IMR-90 (cell line): ENCODE measurements at regions not wholly inside any gene's neighbourhood (a gene's known extent, or its start where the extent isn't known, plus 50 kb on each side); places are given as distances from the start of the nearest gene placed in this dataset.

ENCODE experiments used
- ATAC-seq: fragments of 200-7000 bp; cut with Tn5 transposase; 2 replicates; pipeline ENCODE4 v1.9.1; 2020; ENCODE audit warnings: low read depth, mild to moderate bottlenecking, moderate library complexity
- BruUV-seq: library from RNA; stranded (reverse); fragments of 400-500 nt; replicated peaks from 2 replicates; lab custom pipeline; 2021; lab: Mats Ljungman, UMichigan
- CTCF ChIA-PET: fragments of 300-600 bp; formaldehyde crosslinking; extraction: SDS; loops from one replicate; lab custom pipeline; 2021; ENCODE audit warnings: antibody characterized with exemption; lab: Yijun Ruan, JAX
- POLR2A ChIA-PET: fragments of 300-600 bp; sonication (Branson Sonifier 250); formaldehyde crosslinking; loops from one replicate; lab custom pipeline; 2022; ENCODE audit warnings: antibody characterized with exemption; ENCODE audit not compliant: unreplicated experiment; lab: Charles Lee
- DNase-seq: peaks from one replicate; pipeline ENCODE4 v3.0.0; 2013
- H2AFZ ChIP-seq: replicated peaks from 2 replicates; pipeline ENCODE3; 2013; ENCODE audit warnings: low read length, mild to moderate bottlenecking; ENCODE audit not compliant: poor library complexity
- H2AK5ac ChIP-seq: 2 replicates; pipeline ENCODE4 v1.6.1; 2013; ENCODE audit warnings: low read depth, low read length, inconsistent platforms
- H2AK9ac ChIP-seq: replicated peaks from 2 replicates; pipeline ENCODE3; 2013; ENCODE audit warnings: mild to moderate bottlenecking, low read depth, low read length, moderate library complexity; ENCODE audit not compliant: poor library complexity
- H2BK120ac ChIP-seq: 2 replicates; pipeline ENCODE4 v1.6.1; 2013; ENCODE audit warnings: low read depth, low read length, inconsistent platforms
- H2BK15ac ChIP-seq: 3 replicates; pipeline ENCODE4 v1.6.1; 2013; ENCODE audit warnings: low read depth, low read length, inconsistent platforms
- H2BK20ac ChIP-seq: 2 replicates; pipeline ENCODE4 v1.6.1; 2013; ENCODE audit warnings: low read depth, mild to moderate bottlenecking, inconsistent platforms, low read length, moderate library complexity
- H2BK5ac ChIP-seq: 2 replicates; pipeline ENCODE4 v1.6.1; 2013; ENCODE audit warnings: mild to moderate bottlenecking, low read depth, low read length, inconsistent platforms; ENCODE audit not compliant: poor library complexity, severe bottlenecking
- H3K14ac ChIP-seq: replicated peaks from 2 replicates; pipeline ENCODE4 v1.6.1; 2013; ENCODE audit warnings: low read depth, low read length, inconsistent platforms
- H3K18ac ChIP-seq: 2 replicates; pipeline ENCODE4 v1.6.1; 2013; ENCODE audit warnings: low read depth, low read length, control low read depth
- H3K23ac ChIP-seq: 2 replicates; pipeline ENCODE4 v1.6.1; 2013; ENCODE audit warnings: low read depth, low read length, inconsistent platforms
- H3K27ac ChIP-seq: 2 replicates; pipeline ENCODE4 v1.5.1; 2013; ENCODE audit warnings: mild to moderate bottlenecking, control low read depth, low read length; ENCODE audit not compliant: insufficient read depth
- H3K27me3 ChIP-seq: 2 replicates; pipeline ENCODE4 v1.6.1; 2013; ENCODE audit warnings: low read length; ENCODE audit not compliant: control insufficient read depth, insufficient read depth
- H3K36me3 ChIP-seq: 2 replicates; pipeline ENCODE4 v1.6.1; 2013; ENCODE audit warnings: low read length, mixed read lengths; ENCODE audit not compliant: control insufficient read depth, insufficient read depth
- H3K4ac ChIP-seq: 2 replicates; pipeline ENCODE4 v1.6.1; 2013; ENCODE audit warnings: low read depth, low read length, inconsistent platforms
- H3K4me1 ChIP-seq: 2 replicates; pipeline ENCODE4 v1.6.1; 2013; ENCODE audit warnings: low read length, mixed read lengths; ENCODE audit not compliant: control insufficient read depth, insufficient read depth
- H3K4me2 ChIP-seq: 2 replicates; pipeline ENCODE4 v1.6.1; 2013; ENCODE audit warnings: low read depth, mild to moderate bottlenecking, control low read depth, low read length, moderate library complexity
- H3K4me3 ChIP-seq: 2 replicates; pipeline ENCODE4 v1.5.1; 2013; ENCODE audit warnings: low read depth, mild to moderate bottlenecking, control low read depth, low read length, moderate library complexity; ENCODE audit not compliant: insufficient read depth
- H3K56ac ChIP-seq: 2 replicates; pipeline ENCODE4 v1.6.1; 2013; ENCODE audit warnings: low read length, inconsistent platforms; ENCODE audit not compliant: insufficient read depth; ENCODE audit errors: extremely low read depth
- H3K79me1 ChIP-seq, 2 experiments: 2 replicates each; pipeline ENCODE4 v1.6.1; 2013; ENCODE audit warnings: low read length in 2 of 2, inconsistent platforms in 1 of 2, low read depth in 1 of 2
- H3K9ac ChIP-seq: 2 replicates; pipeline ENCODE4 v1.6.1; 2013; ENCODE audit warnings: low read depth, low read length, control low read depth
- H3K9me1 ChIP-seq: 2 replicates; pipeline ENCODE4 v1.6.1; 2013; ENCODE audit warnings: low read length, inconsistent platforms; ENCODE audit not compliant: insufficient read depth
- H3K9me3 ChIP-seq: 2 replicates; pipeline ENCODE4 v1.6.1; 2013; ENCODE audit warnings: low read length; ENCODE audit not compliant: control insufficient read depth, insufficient read depth
- H4K20me1 ChIP-seq: 2 replicates; pipeline ENCODE4 v1.6.1; 2013; ENCODE audit warnings: low read length, inconsistent platforms; ENCODE audit not compliant: insufficient read depth
- H4K5ac ChIP-seq: 2 replicates; pipeline ENCODE4 v1.6.1; 2013; ENCODE audit warnings: mild to moderate bottlenecking, low read depth, low read length, control low read depth
- H4K8ac ChIP-seq, 2 experiments: 2 replicates each; pipeline ENCODE4 v1.6.1; 2013; ENCODE audit warnings: low read depth in 2 of 2, low read length in 2 of 2, control low read depth in 1 of 2, inconsistent platforms in 1 of 2
- H4K91ac ChIP-seq: 2 replicates; pipeline ENCODE4 v1.6.1; 2013; ENCODE audit warnings: low read depth, low read length, inconsistent platforms; ENCODE audit not compliant: insufficient read depth
- CEBPB ChIP-seq: IDR thresholded peaks from 2 replicates; pipeline ENCODE4 v1.6.1; 2012; ENCODE audit warnings: low read depth, low read length, improper control_type of control experiment
- CHD1 ChIP-seq: IDR thresholded peaks from 2 replicates; pipeline ENCODE4 v1.6.1; 2012; ENCODE audit warnings: low read depth, low read length, improper control_type of control experiment
- CTCF ChIP-seq: conservative IDR thresholded peaks from 2 replicates; pipeline ENCODE4 v1.5.1; 2012; ENCODE audit warnings: mild to moderate bottlenecking, low read depth, low read length, improper control_type of control experiment
- FOS ChIP-seq: fragments of 150-350 bp; IDR thresholded peaks from 2 replicates; pipeline ENCODE4 v1.6.1; 2016; ENCODE audit warnings: low read depth, low read length
- MAFK ChIP-seq: IDR thresholded peaks from 2 replicates; pipeline ENCODE4 v1.6.1; 2012; ENCODE audit warnings: low read depth, low read length, improper control_type of control experiment
- MAZ ChIP-seq: IDR thresholded peaks from 2 replicates; pipeline ENCODE4 v1.6.1; 2012; ENCODE audit warnings: low read depth, mild to moderate bottlenecking, low read length, improper control_type of control experiment, moderate library complexity, borderline replicate concordance
- MXI1 ChIP-seq: IDR thresholded peaks from 2 replicates; pipeline ENCODE4 v1.6.1; 2012; ENCODE audit warnings: low read depth, mild to moderate bottlenecking, low read length, moderate library complexity, borderline replicate concordance
- POLR2A ChIP-seq: IDR thresholded peaks from 2 replicates; pipeline ENCODE4 v1.6.1; 2012; ENCODE audit warnings: mild to moderate bottlenecking, low read depth, low read length
- RAD21 ChIP-seq: IDR thresholded peaks from 2 replicates; pipeline ENCODE4 v1.6.1; 2012; ENCODE audit warnings: low read length, improper control_type of control experiment
- RCOR1 ChIP-seq: IDR thresholded peaks from 2 replicates; pipeline ENCODE4 v1.6.1; 2012; ENCODE audit warnings: mild to moderate bottlenecking, low read length, improper control_type of control experiment; ENCODE audit not compliant: insufficient replicate concordance
- RFX5 ChIP-seq: IDR thresholded peaks from 2 replicates; pipeline ENCODE4 v1.8.0; 2012; ENCODE audit warnings: low read depth, mild to moderate bottlenecking, low read length, moderate library complexity
- SMC3 ChIP-seq: fragments of 150-350 bp; IDR thresholded peaks from 2 replicates; pipeline ENCODE4 v1.6.1; 2016; ENCODE audit warnings: low read depth, mild to moderate bottlenecking, antibody characterized with exemption, low read length, moderate library complexity
- WGBS, 2 experiments: methylation state at CpG; one replicate each; pipeline versions ENCODE4 v1.1.5 to v1.1.7; 2013; ENCODE audit warnings: missing lambda C conversion rate in 2 of 2; ENCODE audit not compliant: insufficient read length in 1 of 2; ENCODE audit errors: extremely low coverage in 2 of 2; 5-methylcytosine and 5-hydroxymethylcytosine counted together
- dilution Hi-C: fragments of 300-500 bp; cut with HindIII; formaldehyde crosslinking; loops from one replicate; pipeline ENCODE4 v1.14.3; 2018; ENCODE audit warnings: low sequenced_read_pairs; ENCODE audit not compliant: unreplicated experiment
- in situ Hi-C: fragments of 300-500 bp; cut with MboI; formaldehyde crosslinking; loops from 3 replicates; pipeline ENCODE4 v1.14.3; 2019; ENCODE audit warnings: low sequenced_read_pairs, inconsistent platforms, mixed read lengths
- intact Hi-C: fragments of 100-400 bp; cut with micrococcal nuclease; formaldehyde crosslinking; loops from 2 replicates; pipeline ENCODE4 v1.10.0; 2022
- TF ChIP-seq, protein P1 (sequence below): fragments of 150-350 bp; IDR thresholded peaks from 2 replicates; pipeline ENCODE4 v1.6.1; 2016; ENCODE audit warnings: low read depth, mild to moderate bottlenecking, low read length, moderate library complexity, borderline replicate concordance
- TF ChIP-seq, protein P2 (sequence below): fragments of 150-350 bp; IDR thresholded peaks from 2 replicates; pipeline ENCODE4 v1.6.1; 2017; ENCODE audit warnings: mild to moderate bottlenecking, antibody characterized with exemption, low read length, low read depth

- DNase-seq (no peak), ATAC-seq (no peak)
- WGBS, 2 experiments, result no CpG with 5 or more reads among the region's 4 CpGs
- Histone ChIP-seq H4K20me1 (no peaks in the 10 kb centered on the region), H2AFZ (no peak overlapping the region), H3K14ac (no peak overlapping the region), H4K8ac (no peak overlapping the region), H3K18ac (no peak overlapping the region), H3K9ac (no peak overlapping the region), H2BK20ac (no peak overlapping the region), H2AK5ac (no peak overlapping the region), H3K23ac (no peak overlapping the region), H2BK5ac (no peak overlapping the region), H3K9me3 (peaks cover 4% of the 10 kb centered on the region; the same call in 1 of the 2 replicates), H3K4ac (no peak overlapping the region), H3K27ac (no peak overlapping the region), H4K5ac (no peak overlapping the region), H3K4me2 (no peak overlapping the region), H3K4me3 (no peak overlapping the region), H3K36me3 (no peaks in the 10 kb centered on the region), H3K4me1 (no peaks in the 10 kb centered on the region), H3K79me1 (no peaks in the 10 kb centered on the region), H2BK15ac (no peak overlapping the region), H3K27me3 (peaks cover 47% of the 10 kb centered on the region), H4K91ac (no peak overlapping the region), H3K9me1 (no peaks in the 10 kb centered on the region), H2AK9ac (no peak overlapping the region), H3K56ac (no peak overlapping the region), H2BK120ac (no peak overlapping the region)
- in situ Hi-C loops (no loop called here), intact Hi-C loops (no loop called here), dilution Hi-C loops (no loop called here)
- ChIA-PET CTCF (no interaction called here), POLR2A (no interaction called here)
- no TSS peak for BruUV-seq
- TF ChIP-seq RAD21 (no peak), MAZ (no peak), CEBPB (no peak), MAFK (no peak), CTCF (no peak), MXI1 (no peak), FOS (no peak), RCOR1 (no peak), POLR2A (no peak), SMC3 (no peak), CHD1 (no peak), RFX5 (no peak)
- TF ChIP-seq, protein P1, sequence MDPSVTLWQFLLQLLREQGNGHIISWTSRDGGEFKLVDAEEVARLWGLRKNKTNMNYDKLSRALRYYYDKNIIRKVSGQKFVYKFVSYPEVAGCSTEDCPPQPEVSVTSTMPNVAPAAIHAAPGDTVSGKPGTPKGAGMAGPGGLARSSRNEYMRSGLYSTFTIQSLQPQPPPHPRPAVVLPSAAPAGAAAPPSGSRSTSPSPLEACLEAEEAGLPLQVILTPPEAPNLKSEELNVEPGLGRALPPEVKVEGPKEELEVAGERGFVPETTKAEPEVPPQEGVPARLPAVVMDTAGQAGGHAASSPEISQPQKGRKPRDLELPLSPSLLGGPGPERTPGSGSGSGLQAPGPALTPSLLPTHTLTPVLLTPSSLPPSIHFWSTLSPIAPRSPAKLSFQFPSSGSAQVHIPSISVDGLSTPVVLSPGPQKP, result no peak
- TF ChIP-seq, protein P2, sequence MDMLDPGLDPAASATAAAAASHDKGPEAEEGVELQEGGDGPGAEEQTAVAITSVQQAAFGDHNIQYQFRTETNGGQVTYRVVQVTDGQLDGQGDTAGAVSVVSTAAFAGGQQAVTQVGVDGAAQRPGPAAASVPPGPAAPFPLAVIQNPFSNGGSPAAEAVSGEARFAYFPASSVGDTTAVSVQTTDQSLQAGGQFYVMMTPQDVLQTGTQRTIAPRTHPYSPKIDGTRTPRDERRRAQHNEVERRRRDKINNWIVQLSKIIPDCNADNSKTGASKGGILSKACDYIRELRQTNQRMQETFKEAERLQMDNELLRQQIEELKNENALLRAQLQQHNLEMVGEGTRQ, result no peak
Measured at GRCh38 chr16:87165151-87165550, 152.0 kb downstream of the C16orf95 start.
